SK-N-SH (cell line): ENCODE measurements at regions not wholly inside any gene's neighbourhood (a gene's known extent, or its start where the extent isn't known, plus 50 kb on each side); places are given as distances from the start of the nearest gene placed in this dataset.
A peak's percentile ranks its signal among the peaks of the same experiment; 100 is the strongest.

Experiments
- CTCF ChIA-PET: fragments of 300-600, 350-600 bp; formaldehyde crosslinking; extraction: SDS; loops from one replicate; lab custom pipeline; 2021; lab: Yijun Ruan, JAX
- POLR2A ChIA-PET: fragments of 350-600 bp; sonication (Branson Sonifier 250); formaldehyde crosslinking; extraction: SDS; loops from one replicate; lab custom pipeline; 2020; ENCODE audit warnings: antibody characterized with exemption, inconsistent platforms; lab: Yijun Ruan, JAX
- DNase-seq: peaks from one replicate; pipeline ENCODE4 v3.0.0; 2012
- H2AFZ ChIP-seq: fragments of 200-600 bp; sonication (generic); 2 replicates; pipeline ENCODE4 v1.8.1; 2016; ENCODE audit warnings: antibody characterized with exemption, mild to moderate bottlenecking, low read depth
- H3F3A ChIP-seq: fragments of 200-600 bp; sonication (generic); replicated peaks from 2 replicates; pipeline ENCODE3; 2016; ENCODE audit warnings: antibody characterized with exemption, mild to moderate bottlenecking; ENCODE audit not compliant: insufficient read depth
- H3K27ac ChIP-seq, 2 experiments: fragments of 200-500 bp in 1 of 2; fragments of 200-600 bp in 1 of 2; sonication (Bioruptor generic) in 1 of 2; sonication (generic), shearing (Covaris generic) in 1 of 2; 2 replicates each; pipeline versions ENCODE4 v1.5.1 to v1.6.1; 2014 to 2016; ENCODE audit warnings: low read depth in 2 of 2, inconsistent platforms in 1 of 2, low read length in 1 of 2, mild to moderate bottlenecking in 1 of 2, mixed read lengths in 1 of 2
- H3K27me3 ChIP-seq: fragments of 200-600 bp; sonication (generic), shearing (Covaris generic); 2 replicates; pipeline ENCODE4 v1.6.1; 2016; ENCODE audit warnings: mixed run types; ENCODE audit not compliant: insufficient read depth
- H3K36me3 ChIP-seq, 2 experiments: fragments of 200-500 bp in 1 of 2; fragments of 200-600 bp in 1 of 2; sonication (Bioruptor generic) in 1 of 2; sonication (generic) in 1 of 2; replicated peaks in 1 of 2; 2 replicates each; pipeline versions ENCODE3 to v1.5.1; 2014 to 2016; ENCODE audit warnings: low read length in 1 of 2, mild to moderate bottlenecking in 1 of 2; ENCODE audit not compliant: insufficient read depth in 2 of 2, control insufficient read depth in 1 of 2
- H3K4me1 ChIP-seq, 2 experiments: fragments of 200-500 bp in 1 of 2; fragments of 200-600 bp in 1 of 2; sonication (Bioruptor generic) in 1 of 2; sonication (generic), shearing (Covaris generic) in 1 of 2; 2 replicates each; pipeline versions ENCODE4 v1.5.1 to v1.6.1; 2014 to 2016; ENCODE audit warnings: low read depth in 1 of 2, low read length in 1 of 2, mixed run types in 1 of 2; ENCODE audit not compliant: insufficient read depth in 2 of 2, control insufficient read depth in 1 of 2
- H3K4me2 ChIP-seq: fragments of 200-600 bp; sonication (generic), shearing (Covaris generic); 2 replicates; pipeline ENCODE4 v1.6.1; 2017; ENCODE audit warnings: mixed run types
- H3K4me3 ChIP-seq, 2 experiments: fragments of 200-500 bp in 1 of 2; fragments of 200-600 bp in 1 of 2; sonication (Bioruptor generic) in 1 of 2; sonication (generic), shearing (Covaris generic) in 1 of 2; 2 replicates each; pipeline versions ENCODE4 v1.5.1 to v1.8.1; 2014 to 2016; ENCODE audit warnings: low read depth in 2 of 2, inconsistent platforms in 1 of 2, low read length in 1 of 2, mild to moderate bottlenecking in 1 of 2, mixed read lengths in 1 of 2, moderate library complexity in 1 of 2
- H3K79me2 ChIP-seq: fragments of 200-600 bp; sonication (generic); 2 replicates; pipeline ENCODE4 v1.8.1; 2017; ENCODE audit warnings: mild to moderate bottlenecking; ENCODE audit not compliant: insufficient read depth
- H3K9ac ChIP-seq: fragments of 200-600 bp; sonication (generic); 2 replicates; pipeline ENCODE4 v1.6.1; 2017; ENCODE audit warnings: mixed run types
- H3K9me2 ChIP-seq: fragments of 200-600 bp; sonication (generic); 2 replicates; pipeline ENCODE4 v1.6.1; 2017; ENCODE audit warnings: mixed run types
- H3K9me3 ChIP-seq: fragments of 200-600 bp; sonication (generic); 2 replicates; pipeline ENCODE4 v1.6.1; 2017; ENCODE audit warnings: mixed run types, mild to moderate bottlenecking, moderate library complexity
- H4K20me1 ChIP-seq: fragments of 200-600 bp; sonication (generic); 2 replicates; pipeline ENCODE4 v1.6.1; 2017; ENCODE audit warnings: mild to moderate bottlenecking, mixed run types; ENCODE audit not compliant: insufficient read depth
- CTCF ChIP-seq: fragments of 200-600 bp; sonication (generic); IDR thresholded peaks from 2 replicates; pipeline ENCODE4 v1.6.1; 2017; ENCODE audit warnings: antibody characterized with exemption, mild to moderate bottlenecking, moderate library complexity
- ELF1 ChIP-seq: IDR thresholded peaks from 2 replicates; pipeline ENCODE4 v1.4.0; 2012
- EP300 ChIP-seq, 2 experiments: IDR thresholded peaks; 2 replicates each; pipeline versions ENCODE4 v1.4.0 to v1.6.1; 2012; ENCODE audit warnings: borderline replicate concordance in 1 of 2, low read depth in 1 of 2, low read length in 1 of 2
- EZH2phosphoT487 ChIP-seq: fragments of 200-600 bp; sonication (generic); IDR thresholded peaks from 2 replicates; pipeline ENCODE4 v1.6.1; 2017; ENCODE audit warnings: low read depth, mixed run types, mild to moderate bottlenecking, antibody characterized with exemption, moderate library complexity, borderline replicate concordance
- FOXJ3 ChIP-seq: sonication (generic); formaldehyde crosslinking; IDR thresholded peaks from 2 replicates; pipeline ENCODE4 v1.5.1; 2020; ENCODE audit warnings: mild to moderate bottlenecking, missing genetic modification reagents
- FOXM1 ChIP-seq: IDR thresholded peaks from 2 replicates; pipeline ENCODE4 v1.4.0; 2012; ENCODE audit warnings: low read depth, mild to moderate bottlenecking
- GATA2 ChIP-seq: sonication (generic); formaldehyde crosslinking; IDR thresholded peaks from 2 replicates; pipeline ENCODE4 v1.5.0; 2020; ENCODE audit warnings: mild to moderate bottlenecking, missing genetic modification reagents
- IRF3 ChIP-seq: fragments of 150-350 bp; IDR thresholded peaks from 2 replicates; pipeline ENCODE4 v1.6.1; 2016; ENCODE audit warnings: mild to moderate bottlenecking, low read depth, low read length
- JUND ChIP-seq: IDR thresholded peaks from 2 replicates; pipeline ENCODE4 v1.4.0; 2012
- MAX ChIP-seq: IDR thresholded peaks from 2 replicates; pipeline ENCODE4 v1.4.0; 2012; ENCODE audit warnings: low read depth
- MEF2A ChIP-seq: IDR thresholded peaks from 2 replicates; pipeline ENCODE4 v1.4.0; 2012; ENCODE audit warnings: low read depth, borderline replicate concordance
- MXI1 ChIP-seq: IDR thresholded peaks from 2 replicates; pipeline ENCODE4 v1.6.1; 2012; ENCODE audit warnings: mild to moderate bottlenecking, low read depth, low read length, improper control_type of control experiment
- NFIC ChIP-seq: IDR thresholded peaks from 2 replicates; pipeline ENCODE4 v1.4.0; 2012; ENCODE audit warnings: borderline replicate concordance
- NRF1 ChIP-seq: IDR thresholded peaks from 2 replicates; pipeline ENCODE4 v1.6.1; 2012; ENCODE audit warnings: low read depth, mild to moderate bottlenecking, low read length
- PBX3 ChIP-seq: IDR thresholded peaks from 2 replicates; pipeline ENCODE4; 2012
- RCOR1 ChIP-seq: fragments of 150-350 bp; IDR thresholded peaks from 2 replicates; pipeline ENCODE4 v1.6.1; 2017; ENCODE audit warnings: antibody characterized with exemption, low read length
- RXRA ChIP-seq: IDR thresholded peaks from 2 replicates; pipeline ENCODE4 v1.4.0; 2012; ENCODE audit warnings: low read depth, mild to moderate bottlenecking, borderline replicate concordance
- SIN3A ChIP-seq: IDR thresholded peaks from 2 replicates; pipeline ENCODE4 v1.6.1; 2012; ENCODE audit warnings: low read depth, mild to moderate bottlenecking, low read length, moderate library complexity, borderline replicate concordance
- TCF12 ChIP-seq: IDR thresholded peaks from 2 replicates; pipeline ENCODE4 v1.4.0; 2012
- TEAD4 ChIP-seq: IDR thresholded peaks from 2 replicates; pipeline ENCODE4 v1.4.0; 2012; ENCODE audit warnings: mild to moderate bottlenecking, borderline replicate concordance; ENCODE audit not compliant: insufficient read depth
- USF1 ChIP-seq: IDR thresholded peaks from 2 replicates; pipeline ENCODE4 v1.4.0; 2012; ENCODE audit warnings: low read depth, borderline replicate concordance
- USF2 ChIP-seq: fragments of 150-350 bp; IDR thresholded peaks from 2 replicates; pipeline ENCODE4 v1.6.1; 2017; ENCODE audit warnings: antibody characterized with exemption, low read length, low read depth, borderline replicate concordance
- WGBS: methylation state at CpG from one replicate; pipeline ENCODE4 v1.1.6; 2017; ENCODE audit warnings: low lambda C conversion rate; 5-methylcytosine and 5-hydroxymethylcytosine counted together

- Histone ChIP-seq H3K4me3 (no peak overlapping the region), H3F3A (peaks cover 15% of the 10 kb centered on the region), H3K9me3 (peaks cover 9% of the 10 kb centered on the region; the same call in 1 of the 2 replicates), H3K79me2 (no peaks in the 10 kb centered on the region), H3K9me2 (no peaks in the 10 kb centered on the region), H4K20me1 (no peaks in the 10 kb centered on the region), H3K4me1 (no peaks in the 10 kb centered on the region; a peak in 1 of 4 replicates), H3K9ac (no peak overlapping the region), H3K4me2 (0 out of 2 replicates have a peak overlapping the region, but pooled peaks have one; percentile 1), H3K27ac (peak overlapping the region in 1 of 2 experiments; percentile 66; a peak in 2 of 4 replicates), H3K36me3 (no peaks in the 10 kb centered on the region), H2AFZ (peak overlapping the region; percentile 37; the same call in 1 of the 2 replicates), H3K27me3 (no peaks in the 10 kb centered on the region)
- DNase-seq = no peak
- CTCF ChIA-PET = interaction anchor here (0.7 to 2.0 kb wide), 3 partner anchors 9 to 398 kb away, joined by 3 to 6 read pairs (median 3); no protein-coding TSS in a partner anchor
- POLR2A ChIA-PET = no interaction called here
- WGBS = 10% methylated on average over 1 of the region's 1 CpG
- peak; percentile 30; the same call in 1 of the 2 replicates for TF ChIP-seq NFIC
- TF ChIP-seq JUND = peak; percentile 53
- peak; percentile 66 for TF ChIP-seq PBX3
- TF ChIP-seq MAX = no peak
- TF ChIP-seq ELF1 = no peak
- TF ChIP-seq TEAD4 = peak; percentile 50; the same call in 1 of the 2 replicates
- TF ChIP-seq EP300 (IDR thresholded peaks at IDR 0.05; ENCODE audit: borderline replicate concordance in 1 of 2, low read depth in 1 of 2, low read length in 1 of 2) = peak in 1 of 2 experiments; percentile 41; a peak in 1 of 4 replicates
- TF ChIP-seq TCF12 = peak; percentile 65
- no peak for TF ChIP-seq MXI1
Measured at GRCh38 chr10:32205670-32206069, 141.3 kb downstream of the EPC1 start.

- Histone ChIP-seq H3K9me3 (peaks cover 9% of the 10 kb centered on the region; the same call in 1 of the 2 replicates), H3K4me1 (no peaks in the 10 kb centered on the region; a peak in 1 of 4 replicates), H3K27me3 (no peaks in the 10 kb centered on the region), H3K4me3 (no peak overlapping the region), H3K27ac (peak overlapping the region in 1 of 2 experiments; percentile 66; a peak in 1 of 4 replicates), H3K36me3 (no peaks in the 10 kb centered on the region), H3K9me2 (no peaks in the 10 kb centered on the region), H4K20me1 (no peaks in the 10 kb centered on the region), H3K9ac (no peak overlapping the region), H2AFZ (no peak overlapping the region), H3K4me2 (no peak overlapping the region), H3K79me2 (no peaks in the 10 kb centered on the region), H3F3A (peaks cover 15% of the 10 kb centered on the region)
- DNase-seq = no peak
- CTCF ChIA-PET = interaction anchor here (2.0 kb wide), 1 partner anchor 14 kb away, joined by 6 read pairs; no protein-coding TSS in a partner anchor
- POLR2A ChIA-PET = no interaction called here
- WGBS = 80% methylated on average over 2 of the region's 2 CpGs
- no peak for TF ChIP-seq GATA2
- no peak for TF ChIP-seq RCOR1
- TF ChIP-seq EP300 (IDR thresholded peaks at IDR 0.05; ENCODE audit: borderline replicate concordance in 1 of 2, low read depth in 1 of 2, low read length in 1 of 2) = no peak
- no peak for TF ChIP-seq USF2
- no peak for TF ChIP-seq MEF2A
- no peak for TF ChIP-seq NFIC
- no peak for TF ChIP-seq TCF12
- no peak for TF ChIP-seq IRF3
- TF ChIP-seq RXRA = no peak
- no peak for TF ChIP-seq FOXM1
- TF ChIP-seq NRF1 = no peak
- TF ChIP-seq USF1 = no peak
- no peak for TF ChIP-seq TEAD4
- no peak for TF ChIP-seq SIN3A
- TF ChIP-seq CTCF = no peak
- TF ChIP-seq EZH2phosphoT487 = no peak
- no peak for TF ChIP-seq ELF1
- no peak for TF ChIP-seq FOXJ3 (CRISPR knock-in tag)
Measured at GRCh38 chr10:32204606-32205005, 142.4 kb downstream of the EPC1 start.
